ENCODE measurements at regions not wholly inside any gene's neighbourhood (a gene's known extent, or its start where the extent isn't known, plus 50 kb on each side); places are given as distances from the start of the nearest gene placed in this dataset.
"Not testable (repeated sequence)": the region's sequence is repeated elsewhere in the genome, so short reads cannot be mapped to it uniquely, and the experiment has no call there.

- Mint-ChIP-seq H3K4me3 (no peak overlapping the region), H3K4me1 (ENCODE audit: low read depth) (no peaks in the 10 kb centered on the region), H3K27me3 (ENCODE audit: low read depth) (no peaks in the 10 kb centered on the region), H3K27ac (no peak overlapping the region), H3K36me3 (ENCODE audit: insufficient read depth in 2 of 2) (no peaks in the 10 kb centered on the region), H3K9me3 (peaks cover 6 to 9% of the 10 kb centered on the region in 2 donors)
- no peak for DNase-seq
- no peak for ATAC-seq (replicated peaks in 1 of 2)
Measured at GRCh38 chr3:166634091-166634746, 745.9 kb downstream of the ZBBX start.

GRCh38 chr3:166630190-166630589 lies 749.9 kb downstream of the ZBBX start:
- no peak for ATAC-seq (replicated peaks in 1 of 2)
- no peaks in the 10 kb centered on the region for H3K4me1 Mint-ChIP-seq (ENCODE audit: low read depth)
- H3K27ac Mint-ChIP-seq, result no peak overlapping the region
- H3K9me3 Mint-ChIP-seq, result peaks cover 4 to 6% of the 10 kb centered on the region in 2 donors
- no peak overlapping the region for H3K4me3 Mint-ChIP-seq
- no peaks in the 10 kb centered on the region for H3K36me3 Mint-ChIP-seq (ENCODE audit: insufficient read depth in 2 of 2)
- DNase-seq, result no peak
- no peaks in the 10 kb centered on the region for H3K27me3 Mint-ChIP-seq (ENCODE audit: low read depth)

- Mint-ChIP-seq H3K4me1 (ENCODE audit: low read depth) (no peaks in the 10 kb centered on the region), H3K27me3 (ENCODE audit: low read depth) (no peaks in the 10 kb centered on the region), H3K27ac (no peak overlapping the region), H3K36me3 (ENCODE audit: insufficient read depth in 2 of 2) (peaks cover 0 to 2% of the 10 kb centered on the region in 2 donors), H3K9me3 (peaks cover 0 to 6% of the 10 kb centered on the region in 2 donors), H3K4me3 (no peak overlapping the region)
- ATAC-seq (replicated peaks in 1 of 2) (no peak), DNase-seq (no peak)
Measured at GRCh38 chr3:166613365-166613764, 766.7 kb downstream of the ZBBX start.

- H3K27me3 Mint-ChIP-seq (ENCODE audit: low read depth); DNase-seq; H3K4me1 Mint-ChIP-seq (ENCODE audit: low read depth); ATAC-seq (replicated peaks in 1 of 2); H3K4me3 Mint-ChIP-seq; H3K36me3 Mint-ChIP-seq (ENCODE audit: insufficient read depth in 2 of 2); H3K27ac Mint-ChIP-seq; H3K9me3 Mint-ChIP-seq: not testable (repeated sequence)
Measured at GRCh38 chr3:166612761-166613160, 767.3 kb downstream of the ZBBX start.

GRCh38 chr3:166607933-166608521 lies 770.8 kb upstream of the BCHE start:
- no peaks in the 10 kb centered on the region for H3K4me1 Mint-ChIP-seq (ENCODE audit: low read depth)
- DNase-seq (no peak), ATAC-seq (replicated peaks in 1 of 2) (no peak)
- no peak overlapping the region for H3K27ac Mint-ChIP-seq
- no peak overlapping the region for H3K4me3 Mint-ChIP-seq
- peaks cover 0 to 5% of the 10 kb centered on the region in 2 donors for H3K9me3 Mint-ChIP-seq
- H3K36me3 Mint-ChIP-seq (ENCODE audit: insufficient read depth in 2 of 2), result peaks cover 0 to 2% of the 10 kb centered on the region in 2 donors
- H3K27me3 Mint-ChIP-seq (ENCODE audit: low read depth), result no peaks in the 10 kb centered on the region

- Mint-ChIP-seq H3K4me1 (ENCODE audit: low read depth) (no peaks in the 10 kb centered on the region), H3K9me3 (peaks cover 0 to 2% of the 10 kb centered on the region in 2 donors), H3K27ac (no peak overlapping the region), H3K27me3 (ENCODE audit: low read depth) (no peaks in the 10 kb centered on the region), H3K36me3 (ENCODE audit: insufficient read depth in 2 of 2) (peaks cover 0 to 1% of the 10 kb centered on the region in 2 donors), H3K4me3 (no peak overlapping the region)
- ATAC-seq (replicated peaks in 1 of 2), result no peak
- no peak for DNase-seq
Measured at GRCh38 chr3:166606988-166607387, 769.8 kb upstream of the BCHE start.

GRCh38 chr3:166593776-166594175 lies 756.6 kb upstream of the BCHE start:
- H3K36me3 Mint-ChIP-seq (ENCODE audit: insufficient read depth in 2 of 2), result no peaks in the 10 kb centered on the region
- peaks cover 4 to 9% of the 10 kb centered on the region in 2 donors for H3K9me3 Mint-ChIP-seq
- no peak overlapping the region for H3K4me3 Mint-ChIP-seq
- no peaks in the 10 kb centered on the region for H3K4me1 Mint-ChIP-seq (ENCODE audit: low read depth)
- no peaks in the 10 kb centered on the region for H3K27me3 Mint-ChIP-seq (ENCODE audit: low read depth)
- H3K27ac Mint-ChIP-seq, result no peak overlapping the region
- DNase-seq (no peak), ATAC-seq (replicated peaks in 1 of 2) (no peak)

- no peaks in the 10 kb centered on the region for H3K4me1 Mint-ChIP-seq (ENCODE audit: low read depth)
- H3K4me3 Mint-ChIP-seq, result no peak overlapping the region
- H3K27me3 Mint-ChIP-seq (ENCODE audit: low read depth), result no peaks in the 10 kb centered on the region
- peaks cover 5 to 6% of the 10 kb centered on the region in 2 donors for H3K9me3 Mint-ChIP-seq
- H3K36me3 Mint-ChIP-seq (ENCODE audit: insufficient read depth in 2 of 2), result no peaks in the 10 kb centered on the region
- no peak for DNase-seq
- no peak overlapping the region for H3K27ac Mint-ChIP-seq
- ATAC-seq (replicated peaks in 1 of 2), result no peak
Measured at GRCh38 chr3:166582236-166582635, 745.0 kb upstream of the BCHE start.

GRCh38 chr3:166580561-166580960 lies 743.3 kb upstream of the BCHE start:
- no peak overlapping the region for H3K4me3 Mint-ChIP-seq
- no peak overlapping the region for H3K27ac Mint-ChIP-seq
- ATAC-seq (replicated peaks in 1 of 2) (no peak), DNase-seq (no peak)
- H3K27me3 Mint-ChIP-seq (ENCODE audit: low read depth), result no peaks in the 10 kb centered on the region
- peaks cover 4 to 6% of the 10 kb centered on the region in 2 donors for H3K9me3 Mint-ChIP-seq
- H3K36me3 Mint-ChIP-seq (ENCODE audit: insufficient read depth in 2 of 2), result no peaks in the 10 kb centered on the region
- no peaks in the 10 kb centered on the region for H3K4me1 Mint-ChIP-seq (ENCODE audit: low read depth)

- Mint-ChIP-seq H3K27me3 (ENCODE audit: low read depth) (no peaks in the 10 kb centered on the region), H3K4me1 (ENCODE audit: low read depth) (no peaks in the 10 kb centered on the region), H3K36me3 (ENCODE audit: insufficient read depth in 2 of 2) (no peaks in the 10 kb centered on the region), H3K27ac (no peak overlapping the region), H3K4me3 (no peak overlapping the region), H3K9me3 (peaks cover 5 to 8% of the 10 kb centered on the region in 2 donors)
- no peak for DNase-seq
- ATAC-seq (replicated peaks in 1 of 2), result no peak
Measured at GRCh38 chr3:166575161-166575560, 737.9 kb upstream of the BCHE start.

- H3K27ac Mint-ChIP-seq; H3K4me1 Mint-ChIP-seq (ENCODE audit: low read depth); ATAC-seq (replicated peaks in 1 of 2); H3K36me3 Mint-ChIP-seq (ENCODE audit: insufficient read depth in 2 of 2); DNase-seq; H3K27me3 Mint-ChIP-seq (ENCODE audit: low read depth); H3K9me3 Mint-ChIP-seq; H3K4me3 Mint-ChIP-seq: not testable (repeated sequence)
Measured at GRCh38 chr3:166571686-166572085, 734.5 kb upstream of the BCHE start.

GRCh38 chr3:166570102-166570501 lies 732.9 kb upstream of the BCHE start:
- H3K9me3 Mint-ChIP-seq, result peaks cover 7 to 8% of the 10 kb centered on the region in 2 donors
- H3K27ac Mint-ChIP-seq, result no peak overlapping the region
- no peaks in the 10 kb centered on the region for H3K27me3 Mint-ChIP-seq (ENCODE audit: low read depth)
- DNase-seq (no peak), ATAC-seq (replicated peaks in 1 of 2) (no peak)
- no peaks in the 10 kb centered on the region for H3K4me1 Mint-ChIP-seq (ENCODE audit: low read depth)
- no peak overlapping the region for H3K4me3 Mint-ChIP-seq
- H3K36me3 Mint-ChIP-seq (ENCODE audit: insufficient read depth in 2 of 2), result no peaks in the 10 kb centered on the region

GRCh38 chr3:166569589-166569988 lies 732.4 kb upstream of the BCHE start:
- no peak for ATAC-seq (replicated peaks in 1 of 2)
- Mint-ChIP-seq H3K27me3 (ENCODE audit: low read depth) (no peaks in the 10 kb centered on the region), H3K9me3 (peaks cover 8 to 10% of the 10 kb centered on the region in 2 donors), H3K36me3 (ENCODE audit: insufficient read depth in 2 of 2) (no peaks in the 10 kb centered on the region), H3K4me1 (ENCODE audit: low read depth) (no peaks in the 10 kb centered on the region), H3K4me3 (no peak overlapping the region), H3K27ac (no peak overlapping the region)
- DNase-seq, result no peak

GRCh38 chr3:166560253-166560652 lies 723.0 kb upstream of the BCHE start:
- no peak overlapping the region for H3K4me3 Mint-ChIP-seq

More at GRCh38 chr3:166560253-166560652, 723.0 kb upstream of the BCHE start:
- peaks cover 8 to 12% of the 10 kb centered on the region in 2 donors for H3K9me3 Mint-ChIP-seq
- DNase-seq, result no peak
- no peaks in the 10 kb centered on the region for H3K27me3 Mint-ChIP-seq (ENCODE audit: low read depth)
- H3K36me3 Mint-ChIP-seq (ENCODE audit: insufficient read depth in 2 of 2), result no peaks in the 10 kb centered on the region
- no peak overlapping the region for H3K27ac Mint-ChIP-seq
- no peaks in the 10 kb centered on the region for H3K4me1 Mint-ChIP-seq (ENCODE audit: low read depth)
- ATAC-seq (replicated peaks in 1 of 2), result no peak
